HEK293 (cell line): ENCODE measurements at regions not wholly inside any gene's neighbourhood (a gene's known extent, or its start where the extent isn't known, plus 50 kb on each side); places are given as distances from the start of the nearest gene placed in this dataset.

Source experiments
- ATF2 ChIP-seq: fragments of 450-650 bp; formaldehyde crosslinking; IDR thresholded peaks from 2 replicates; pipeline ENCODE4 v1.5.1; 2016; ENCODE audit warnings: missing biosample characterization, missing genetic modification characterization, low read depth
- BCL11A ChIP-seq: fragments of 450-650 bp; formaldehyde crosslinking; IDR thresholded peaks from 2 replicates; pipeline ENCODE4 v1.5.1; 2016; ENCODE audit warnings: low read depth, missing biosample characterization, missing genetic modification characterization
- BCL6B ChIP-seq: fragments of 450-650 bp; formaldehyde crosslinking; IDR thresholded peaks from 2 replicates; pipeline ENCODE4 v1.5.1; 2017; ENCODE audit warnings: missing biosample characterization, missing genetic modification characterization
- GFI1B ChIP-seq: fragments of 450-650 bp; formaldehyde crosslinking; IDR thresholded peaks from 2 replicates; pipeline ENCODE4 v1.5.1; 2016; ENCODE audit warnings: missing biosample characterization, missing genetic modification characterization
- IKZF3 ChIP-seq: fragments of 450-650 bp; IDR thresholded peaks from 2 replicates; pipeline ENCODE4 v1.5.0; 2018; ENCODE audit warnings: missing biosample characterization, mild to moderate bottlenecking, missing genetic modification characterization, moderate library complexity
- KLF10 ChIP-seq: fragments of 450-650 bp; IDR thresholded peaks from 2 replicates; pipeline ENCODE4 v1.5.1; 2018; ENCODE audit warnings: missing biosample characterization, mild to moderate bottlenecking, missing genetic modification characterization
- PATZ1 ChIP-seq: fragments of 450-650 bp; formaldehyde crosslinking; IDR thresholded peaks from 2 replicates; pipeline ENCODE4 v1.5.1; 2016; ENCODE audit warnings: missing biosample characterization, missing genetic modification characterization
- PRDM10 ChIP-seq: fragments of 450-650 bp; formaldehyde crosslinking; IDR thresholded peaks from 2 replicates; pipeline ENCODE4 v1.5.1; 2016; ENCODE audit warnings: missing biosample characterization, missing genetic modification characterization
- PRDM2 ChIP-seq: fragments of 450-650 bp; formaldehyde crosslinking; IDR thresholded peaks from 2 replicates; pipeline ENCODE4 v1.5.1; 2016; ENCODE audit warnings: missing biosample characterization, missing genetic modification characterization, borderline replicate concordance
- PRDM4 ChIP-seq: fragments of 450-650 bp; formaldehyde crosslinking; IDR thresholded peaks from 2 replicates; pipeline ENCODE4 v1.5.1; 2017; ENCODE audit warnings: missing biosample characterization, missing genetic modification characterization
- TRIM28 ChIP-seq: IDR thresholded peaks from 2 replicates; pipeline ENCODE4 v1.6.1; 2011; ENCODE audit warnings: low read length, control low read depth, borderline replicate concordance
- ZBTB17 ChIP-seq: fragments of 450-650 bp; formaldehyde crosslinking; IDR thresholded peaks from 2 replicates; pipeline ENCODE4 v1.5.1; 2016; ENCODE audit warnings: missing biosample characterization, missing genetic modification characterization
- ZNF16 ChIP-seq: fragments of 450-650 bp; formaldehyde crosslinking; IDR thresholded peaks from 2 replicates; pipeline ENCODE4 v1.5.1; 2016; ENCODE audit warnings: low read depth, missing biosample characterization, missing genetic modification characterization
- ZNF221 ChIP-seq: fragments of 450-650 bp; formaldehyde crosslinking; IDR thresholded peaks from 2 replicates; pipeline ENCODE4 v1.5.1; 2017; ENCODE audit warnings: missing biosample characterization, missing genetic modification characterization, borderline replicate concordance
- ZNF335 ChIP-seq: fragments of 450-650 bp; formaldehyde crosslinking; conservative IDR thresholded peaks from 2 replicates; pipeline ENCODE4 v1.5.1; 2016; ENCODE audit warnings: missing biosample characterization, missing genetic modification characterization
- ZNF362 ChIP-seq: fragments of 450-650 bp; formaldehyde crosslinking; IDR thresholded peaks from 2 replicates; pipeline ENCODE4 v1.5.1; 2016; ENCODE audit warnings: missing biosample characterization, missing genetic modification characterization
- ZNF37A ChIP-seq: fragments of 450-650 bp; IDR thresholded peaks from 2 replicates; pipeline ENCODE4 v1.5.1; 2018; ENCODE audit warnings: missing biosample characterization, missing genetic modification characterization
- ZNF416 ChIP-seq: fragments of 450-650 bp; formaldehyde crosslinking; IDR thresholded peaks from 2 replicates; pipeline ENCODE4 v1.5.1; 2016; ENCODE audit warnings: missing biosample characterization, missing genetic modification characterization
- ZNF521 ChIP-seq: fragments of 450-650 bp; formaldehyde crosslinking; IDR thresholded peaks from 2 replicates; pipeline ENCODE4 v1.5.1; 2017; ENCODE audit warnings: missing biosample characterization, mild to moderate bottlenecking, missing genetic modification characterization
- ZNF596 ChIP-seq: fragments of 450-650 bp; IDR thresholded peaks from 2 replicates; pipeline ENCODE4 v1.5.0; 2018; ENCODE audit warnings: missing biosample characterization, mild to moderate bottlenecking, missing genetic modification characterization, moderate library complexity
- ZNF843 ChIP-seq: fragments of 450-650 bp; formaldehyde crosslinking; IDR thresholded peaks from 2 replicates; pipeline ENCODE4 v1.5.1; 2016; ENCODE audit warnings: missing biosample characterization, missing genetic modification characterization
- ZXDB ChIP-seq: fragments of 450-650 bp; formaldehyde crosslinking; IDR thresholded peaks from 2 replicates; pipeline ENCODE4 v1.5.1; 2016; ENCODE audit warnings: missing biosample characterization, missing genetic modification characterization

GRCh38 chr4:31089815-31090214, 369.6 kb downstream of the PCDH7 start (continued):
- TF ChIP-seq PRDM10 (tag by site-specific recombination) (0 out of 2 replicates have a peak, but pooled peaks have one; percentile 41), ZNF335 (tag by site-specific recombination) (no peak), KLF10 (tag by site-specific recombination) (peak; percentile 85), PRDM4 (peak; percentile 75), ZBTB17 (tag by site-specific recombination) (peak; percentile 33; the same call in 1 of the 2 replicates), PRDM2 (tag by site-specific recombination) (no peak), ATF2 (tag by site-specific recombination) (no peak), ZNF37A (tag by site-specific recombination) (no peak), ZNF362 (tag by site-specific recombination) (no peak), IKZF3 (tag by site-specific recombination) (peak; percentile 80), ZXDB (tag by site-specific recombination) (peak; percentile 90), ZNF16 (tag by site-specific recombination) (no peak), GFI1B (peak; percentile 96), BCL6B (peak; percentile 84), ZNF596 (peak; percentile 49; the same call in 1 of the 2 replicates), ZNF521 (tag by site-specific recombination) (no peak), TRIM28 (peak; percentile 41; the same call in 1 of the 2 replicates), ZNF221 (no peak), ZNF416 (tag by site-specific recombination) (no peak), PATZ1 (tag by site-specific recombination) (peak; percentile 76), ZNF843 (tag by site-specific recombination) (peak; percentile 97), BCL11A (tag by site-specific recombination) (peak; percentile 86; the same call in 1 of the 2 replicates)
